ENCODE measurements at regions not wholly inside any gene's neighbourhood (a gene's known extent, or its start where the extent isn't known, plus 50 kb on each side); places are given as distances from the start of the nearest gene placed in this dataset.

GRCh38 chr2:39609917-39610316 is 55.8 kb upstream of the TMEM178A start:
- Histone ChIP-seq H3K36me3 (ENCODE audit: insufficient read depth, low read length, poor library complexity, severe bottlenecking) (no peaks in the 10 kb centered on the region), H3K4me1 (ENCODE audit: insufficient read depth, low read length, poor library complexity, severe bottlenecking) (no peaks in the 10 kb centered on the region), H3K4me3 (ENCODE audit: low read depth, low read length, poor library complexity, severe bottlenecking) (no peak overlapping the region), H3K27me3 (replicated peaks; ENCODE audit: insufficient read depth, low read depth, low read length, poor library complexity) (no peaks in the 10 kb centered on the region), H3K9me3 (ENCODE audit: low read depth, low read length, poor library complexity, severe bottlenecking) (no peaks in the 10 kb centered on the region), H3K27ac (ENCODE audit: low read depth, low read length, poor library complexity, severe bottlenecking) (no peak overlapping the region)
- CTCF ChIA-PET = no interaction called here
- no peak for TF ChIP-seq EZH2 (IDR thresholded peaks at IDR 0.05; ENCODE audit: borderline replicate concordance, low read depth, low read length, poor library complexity, severe bottlenecking)
- TF ChIP-seq, protein P1, sequence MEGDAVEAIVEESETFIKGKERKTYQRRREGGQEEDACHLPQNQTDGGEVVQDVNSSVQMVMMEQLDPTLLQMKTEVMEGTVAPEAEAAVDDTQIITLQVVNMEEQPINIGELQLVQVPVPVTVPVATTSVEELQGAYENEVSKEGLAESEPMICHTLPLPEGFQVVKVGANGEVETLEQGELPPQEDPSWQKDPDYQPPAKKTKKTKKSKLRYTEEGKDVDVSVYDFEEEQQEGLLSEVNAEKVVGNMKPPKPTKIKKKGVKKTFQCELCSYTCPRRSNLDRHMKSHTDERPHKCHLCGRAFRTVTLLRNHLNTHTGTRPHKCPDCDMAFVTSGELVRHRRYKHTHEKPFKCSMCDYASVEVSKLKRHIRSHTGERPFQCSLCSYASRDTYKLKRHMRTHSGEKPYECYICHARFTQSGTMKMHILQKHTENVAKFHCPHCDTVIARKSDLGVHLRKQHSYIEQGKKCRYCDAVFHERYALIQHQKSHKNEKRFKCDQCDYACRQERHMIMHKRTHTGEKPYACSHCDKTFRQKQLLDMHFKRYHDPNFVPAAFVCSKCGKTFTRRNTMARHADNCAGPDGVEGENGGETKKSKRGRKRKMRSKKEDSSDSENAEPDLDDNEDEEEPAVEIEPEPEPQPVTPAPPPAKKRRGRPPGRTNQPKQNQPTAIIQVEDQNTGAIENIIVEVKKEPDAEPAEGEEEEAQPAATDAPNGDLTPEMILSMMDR (conservative IDR thresholded peaks at IDR 0.05; ENCODE audit: low read depth, low read length) = no peak
- no TSS peak for BruUV-seq (replicated peaks)
- intact Hi-C loops (cut with micrococcal nuclease; ENCODE audit: unreplicated experiment) = no loop called here
- no peak for DNase-seq (ENCODE audit: low spot score)
- POLR2A ChIA-PET (ENCODE audit: low non-redundant PET) = no interaction called here

GRCh38 chr2:39615675-39616074 is 50.0 kb upstream of the TMEM178A start:
- H3K27ac ChIP-seq (ENCODE audit: low read depth, low read length, poor library complexity, severe bottlenecking) = no peak overlapping the region
- H3K4me3 ChIP-seq (ENCODE audit: low read depth, low read length, poor library complexity, severe bottlenecking) = no peak overlapping the region
- no peaks in the 10 kb centered on the region for H3K36me3 ChIP-seq (ENCODE audit: insufficient read depth, low read length, poor library complexity, severe bottlenecking)
- intact Hi-C loops (cut with micrococcal nuclease; ENCODE audit: unreplicated experiment) = no loop called here
- H3K4me1 ChIP-seq (ENCODE audit: insufficient read depth, low read length, poor library complexity, severe bottlenecking) = peaks cover 12% of the 10 kb centered on the region
- DNase-seq (ENCODE audit: low spot score) = no peak
- no peak for TF ChIP-seq EZH2 (IDR thresholded peaks at IDR 0.05; ENCODE audit: borderline replicate concordance, low read depth, low read length, poor library complexity, severe bottlenecking)
- TF ChIP-seq, protein P1 (conservative IDR thresholded peaks at IDR 0.05; ENCODE audit: low read depth, low read length) = no peak
- H3K9me3 ChIP-seq (ENCODE audit: low read depth, low read length, poor library complexity, severe bottlenecking) = no peaks in the 10 kb centered on the region
- BruUV-seq (replicated peaks) = no TSS peak
- H3K27me3 ChIP-seq (replicated peaks; ENCODE audit: insufficient read depth, low read depth, low read length, poor library complexity) = no peaks in the 10 kb centered on the region
- POLR2A ChIA-PET (ENCODE audit: low non-redundant PET) = no interaction called here
- CTCF ChIA-PET = no interaction called here

All from A673 (cell line).